GM18502 (cell line): ENCODE measurements at regions not wholly inside any gene's neighbourhood (a gene's known extent, or its start where the extent isn't known, plus 50 kb on each side); places are given as distances from the start of the nearest gene placed in this dataset.

Experiments
- ATAC-seq: cut with Tn5 transposase; IDR thresholded peaks from one replicate; pipeline ENCODE4 v1.9.1; 2021; ENCODE audit warnings: mild to moderate bottlenecking; ENCODE audit not compliant: unreplicated experiment, poor library complexity

- ATAC-seq: no peak
These were observed 95.9 kb upstream of the FREM2 start for GRCh38 chr13:38590796-38591507.

DNA sequence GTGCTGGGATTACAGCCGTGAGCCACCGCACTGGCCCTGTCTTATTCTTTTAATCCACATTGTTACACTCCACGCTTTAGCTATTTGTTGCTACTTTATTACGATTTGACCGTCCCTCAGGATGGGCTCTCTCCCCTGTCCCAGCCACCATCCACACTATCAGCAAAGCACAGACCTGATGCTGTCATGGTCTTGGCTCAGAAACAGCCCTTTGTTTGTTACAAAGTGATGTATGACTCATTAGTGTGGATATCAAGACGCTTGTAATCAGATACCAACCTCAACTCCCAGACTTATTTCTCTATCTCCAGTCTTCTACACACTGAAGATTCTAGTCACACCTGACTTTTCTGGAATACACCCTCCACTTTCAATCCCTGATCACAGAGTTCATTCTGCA is 84.6 kb upstream of the FREM2 start:
- ATAC-seq: no peak

DNA sequence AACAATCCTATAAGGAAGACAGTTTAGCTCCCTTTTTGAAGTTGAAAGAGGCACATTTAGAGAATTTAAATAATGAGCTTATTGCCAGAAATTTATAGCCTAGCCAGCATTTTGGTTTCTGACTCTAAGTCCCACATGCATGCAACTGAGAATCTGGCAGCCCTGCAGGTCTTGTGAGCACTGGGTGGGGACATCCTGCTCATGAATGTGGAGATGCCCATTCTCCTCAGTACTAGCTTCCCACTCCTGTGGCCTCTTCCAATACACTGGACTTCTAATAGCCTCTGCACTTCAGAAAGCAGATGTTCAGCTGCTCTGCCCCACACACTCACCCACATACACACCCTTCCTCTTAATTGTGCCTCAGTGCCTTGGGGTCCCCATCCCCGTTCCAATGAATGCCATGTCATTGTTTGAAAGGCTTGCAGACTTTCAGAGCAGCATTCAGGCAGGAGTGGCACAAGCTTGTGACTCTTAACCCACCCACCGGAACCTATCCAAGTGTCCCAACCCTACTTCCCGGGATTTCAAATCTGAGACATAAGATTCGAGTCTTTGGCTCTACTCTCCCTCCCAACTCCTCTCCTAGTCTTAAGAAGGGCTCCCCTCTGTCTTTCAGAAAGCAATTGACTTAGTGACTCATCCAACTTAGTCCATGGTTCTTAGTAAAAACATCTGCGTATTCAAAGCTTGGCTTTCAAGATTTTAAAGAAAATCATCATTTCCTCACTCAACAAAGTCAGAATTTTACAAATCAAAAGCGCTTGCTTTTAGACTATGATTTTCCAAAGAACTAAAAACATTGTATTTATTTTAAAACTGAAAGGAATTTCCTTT is 80.0 kb upstream of the FREM2 start:
- ATAC-seq: no peak

GRCh38 chr13:38617936-38618335 is 68.9 kb upstream of the FREM2 start:
- no peak for ATAC-seq

DNA sequence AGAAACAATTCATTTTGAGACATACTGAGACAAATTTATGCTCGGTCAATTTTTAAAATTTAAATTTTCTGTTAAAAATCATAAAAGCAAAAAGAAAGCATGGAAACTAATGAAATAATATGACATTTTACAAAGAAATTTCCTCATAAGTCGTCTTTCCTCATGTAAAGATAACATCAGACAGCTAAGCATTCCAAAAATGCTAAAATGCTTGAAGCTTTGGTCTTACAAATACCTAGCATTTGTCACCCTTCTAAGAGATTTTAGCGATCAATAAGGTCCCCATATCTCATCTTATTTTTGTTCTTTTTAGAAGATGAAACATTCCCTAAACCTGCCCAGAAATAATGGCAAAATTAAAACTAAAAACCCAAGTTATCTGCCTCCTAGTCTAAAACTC is 68.5 kb upstream of the FREM2 start:
- no peak for ATAC-seq

- ATAC-seq: no peak
These were observed 68.0 kb upstream of the FREM2 start for GRCh38 chr13:38618881-38619280.

GRCh38 chr13:38620876-38621275 is 66.0 kb upstream of the FREM2 start:
- ATAC-seq: no peak

- ATAC-seq: no peak
These were observed 62.1 kb upstream of the FREM2 start for GRCh38 chr13:38624822-38625221.

- ATAC-seq: no peak
These were observed 58.3 kb upstream of the FREM2 start for GRCh38 chr13:38628554-38628953.

GRCh38 chr13:38630780-38631179 is 56.1 kb upstream of the FREM2 start:
- no peak for ATAC-seq

DNA sequence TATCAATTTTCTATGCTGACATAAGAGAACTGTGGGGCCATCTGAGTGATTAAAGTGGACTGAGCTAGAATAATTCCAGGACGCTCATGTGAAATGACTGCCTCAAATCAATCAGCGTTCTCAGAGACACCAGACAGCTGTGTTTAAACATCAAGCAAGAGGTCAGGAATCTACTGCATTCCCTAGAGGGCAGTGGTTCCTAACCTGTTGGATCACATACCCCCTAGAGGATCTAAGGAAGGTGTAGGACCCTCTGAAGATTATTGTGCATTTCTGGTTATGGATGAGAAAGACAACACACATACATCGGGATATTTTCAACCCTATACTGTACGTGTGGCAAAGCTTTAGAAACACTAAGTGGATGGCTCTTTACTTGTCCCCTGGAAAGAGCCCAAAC is 51.8 kb upstream of the FREM2 start:
- ATAC-seq: no peak

DNA sequence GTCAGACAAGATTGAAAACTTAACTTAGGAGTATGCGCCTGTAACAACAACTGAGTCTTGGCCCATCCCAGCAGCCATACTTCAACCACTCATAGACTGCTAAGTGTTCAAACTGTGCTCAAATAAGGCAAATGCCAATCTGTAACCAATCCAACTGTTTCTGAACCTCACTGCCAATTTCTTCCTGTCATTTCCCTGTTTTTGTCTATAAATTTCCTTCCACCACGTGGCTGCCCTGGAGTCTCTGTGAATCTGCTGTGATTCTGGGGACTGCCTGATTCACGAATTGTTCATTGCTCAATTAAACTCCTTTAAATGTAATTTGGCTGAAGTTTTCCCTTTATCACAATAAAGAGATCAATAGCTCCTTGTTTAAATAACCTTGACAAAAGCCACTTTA is 50.8 kb upstream of the FREM2 start:
- no peak for ATAC-seq

DNA sequence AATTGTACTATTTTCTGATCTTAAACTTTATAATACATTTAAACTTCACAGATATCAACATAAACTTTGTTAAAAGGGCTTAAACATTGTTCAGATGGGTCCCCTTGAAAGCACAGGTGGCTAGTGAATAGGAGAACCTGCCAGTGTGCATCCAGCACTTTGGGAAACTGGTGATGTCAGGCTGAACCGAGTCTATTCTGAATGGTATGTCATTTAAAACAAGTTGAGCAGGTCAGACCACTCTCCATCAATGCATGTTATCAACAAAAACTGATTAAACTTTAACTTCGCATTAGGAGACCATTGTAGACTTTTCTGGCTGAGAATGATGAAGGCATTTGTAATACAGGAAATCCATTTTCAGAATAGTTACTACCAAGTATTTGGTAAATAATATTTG is 50.1 kb upstream of the FREM2 start:
- no peak for ATAC-seq
